NCI-H2107 (cell line): ENCODE measurements at regions not wholly inside any gene's neighbourhood (a gene's known extent, or its start where the extent isn't known, plus 50 kb on each side); places are given as distances from the start of the nearest gene placed in this dataset.

Experiments used
- DNase-seq: peaks from one replicate; lab custom pipeline; 2025; lab: John Stamatoyannopoulos, UW

DNA sequence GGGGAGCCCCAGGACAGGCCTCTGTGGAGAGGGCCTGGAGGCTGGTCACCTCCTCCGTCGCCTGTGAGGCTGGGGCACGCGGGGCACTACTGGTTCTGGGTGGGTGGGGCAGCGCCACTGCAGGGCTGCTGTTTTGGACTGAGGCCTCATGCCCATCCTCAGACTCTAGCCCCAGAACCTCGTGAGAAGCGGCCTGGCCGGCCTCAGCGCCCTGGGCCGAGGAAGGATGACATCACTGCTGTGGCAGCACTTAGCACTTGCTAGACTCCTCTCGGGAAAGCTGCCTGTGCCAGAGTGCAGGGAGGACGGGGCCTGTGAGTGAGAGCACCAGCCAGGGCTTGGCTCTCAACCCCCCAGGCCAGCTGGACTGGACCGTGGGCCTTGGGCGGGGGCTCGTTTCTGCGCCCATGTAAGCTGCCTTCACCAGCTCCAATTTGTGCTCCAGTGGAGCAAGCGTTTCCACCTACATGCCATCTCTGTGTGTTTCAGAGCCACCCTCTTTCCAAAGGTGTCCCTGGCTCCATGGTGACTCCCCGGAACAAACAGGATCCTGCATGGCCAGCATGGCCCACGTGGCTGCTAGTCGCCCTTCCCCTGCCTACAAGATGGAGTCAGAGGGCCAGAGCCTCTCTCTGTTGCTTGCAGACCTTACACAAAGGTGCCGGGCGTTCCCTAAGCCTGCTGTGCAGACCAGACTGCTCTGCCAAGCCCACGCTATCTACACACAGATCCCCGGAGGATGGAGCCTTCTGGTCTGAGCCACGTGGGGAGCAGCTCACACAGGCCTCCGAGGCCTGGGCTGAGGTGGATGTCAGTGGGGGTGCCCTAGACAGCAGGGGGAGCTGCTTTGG lies 102.9 kb downstream of the CTTN start:
- DNase-seq: no peak

DNA sequence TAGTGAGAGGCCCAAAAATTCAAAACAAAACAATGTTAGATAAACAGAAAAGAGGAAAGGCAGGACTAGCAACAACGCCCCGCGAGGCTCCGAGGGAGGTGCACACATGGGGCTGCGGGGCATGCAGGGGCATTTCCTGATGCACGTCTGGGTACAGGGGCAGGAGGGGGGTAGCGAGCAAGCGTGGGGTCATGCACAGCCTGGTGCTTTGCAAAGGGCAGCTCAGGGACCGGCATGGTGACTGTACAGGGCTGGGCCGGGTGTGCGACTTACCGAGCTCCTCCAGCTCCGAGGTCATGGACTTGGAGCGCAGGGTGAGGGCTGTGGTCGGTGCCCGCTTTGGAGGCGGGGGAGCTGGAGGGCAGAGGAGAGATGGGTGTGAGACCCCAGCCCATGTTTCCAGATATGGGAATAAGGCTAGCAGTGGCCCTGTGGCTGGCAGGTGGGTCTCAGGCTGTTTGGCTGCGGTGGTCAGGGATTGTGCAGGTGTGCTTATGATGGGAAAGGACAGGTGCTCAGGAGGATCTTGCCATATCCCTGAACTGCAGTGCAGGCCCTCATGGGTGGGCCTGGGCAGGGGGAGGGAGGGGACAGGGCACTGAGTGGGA lies 103.7 kb downstream of the CTTN start:
- no peak for DNase-seq

DNA sequence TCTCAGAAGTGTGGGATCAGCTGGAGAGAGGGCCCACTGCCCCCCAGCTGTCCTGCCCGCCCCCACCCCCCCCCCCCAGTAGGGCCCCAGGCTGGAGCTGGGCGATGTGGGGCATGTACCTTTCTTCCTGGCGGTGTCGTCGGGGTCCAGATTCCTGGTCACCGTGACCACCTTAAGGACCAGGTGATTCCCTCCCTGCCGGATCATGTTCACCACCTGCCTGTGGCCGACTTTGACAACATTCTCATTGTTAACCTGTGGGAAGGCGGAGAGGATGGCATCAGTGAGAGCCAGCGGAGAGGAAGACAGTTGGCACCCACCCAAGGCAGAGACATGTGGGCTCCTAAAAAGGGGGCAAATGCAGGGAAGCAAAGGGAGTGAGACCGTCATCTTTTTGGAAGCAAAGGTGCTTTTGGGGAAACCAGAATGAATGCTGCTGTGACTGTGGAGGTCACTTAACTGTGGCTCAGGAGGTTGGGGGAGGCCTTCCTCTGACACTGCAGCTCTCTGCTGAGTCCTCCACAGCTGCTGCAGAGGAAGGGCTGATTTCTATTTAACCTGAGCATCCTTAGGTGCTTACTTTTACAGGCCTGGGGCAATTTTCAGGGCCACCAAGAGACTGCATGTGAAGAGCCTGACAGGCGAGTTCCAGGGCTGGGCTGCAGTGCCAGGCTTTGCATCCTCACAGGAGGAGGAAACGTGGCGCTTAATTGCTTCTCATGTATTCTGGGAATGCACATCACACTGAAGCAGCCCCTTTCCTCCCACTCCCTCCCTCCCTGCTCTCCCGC lies 104.5 kb downstream of the CTTN start:
- DNase-seq: peak; percentile 64

DNA sequence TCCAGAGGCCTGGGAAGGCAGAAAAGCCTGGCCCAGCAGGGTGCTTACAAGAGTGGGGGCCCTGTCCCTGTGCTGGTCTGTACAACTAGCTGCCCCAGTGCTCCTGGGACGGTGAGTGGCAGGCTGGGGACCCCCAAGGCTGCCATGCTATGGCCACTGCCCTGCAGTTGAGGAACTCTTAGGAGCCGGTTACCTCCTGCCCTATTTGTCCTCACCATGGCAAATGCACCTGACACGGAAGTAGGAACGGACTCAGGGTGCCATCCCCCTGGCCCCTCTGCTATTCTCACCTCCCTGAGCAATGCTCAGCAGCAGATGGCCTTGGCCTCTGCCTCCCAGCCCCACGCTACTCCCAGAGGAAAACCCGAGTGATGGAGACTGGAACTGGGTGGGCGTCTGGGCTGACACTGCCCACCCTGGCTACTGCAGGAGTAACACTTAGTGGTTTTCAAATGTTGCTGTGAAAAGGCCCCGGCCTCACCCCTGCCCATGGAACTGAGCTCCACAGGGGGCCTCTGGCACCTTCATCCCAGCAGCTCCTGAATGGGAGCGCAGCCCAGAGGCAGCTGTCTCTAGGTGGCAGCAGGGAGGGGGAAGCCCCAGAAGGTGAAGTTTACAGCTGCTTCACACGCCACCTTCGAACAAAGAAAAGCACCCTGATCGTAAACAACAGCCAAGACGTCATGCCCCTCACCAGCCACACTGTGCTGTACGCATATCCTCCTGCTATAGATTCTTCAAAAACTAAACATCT lies 105.3 kb downstream of the CTTN start:
- peak; percentile 85 for DNase-seq

DNA sequence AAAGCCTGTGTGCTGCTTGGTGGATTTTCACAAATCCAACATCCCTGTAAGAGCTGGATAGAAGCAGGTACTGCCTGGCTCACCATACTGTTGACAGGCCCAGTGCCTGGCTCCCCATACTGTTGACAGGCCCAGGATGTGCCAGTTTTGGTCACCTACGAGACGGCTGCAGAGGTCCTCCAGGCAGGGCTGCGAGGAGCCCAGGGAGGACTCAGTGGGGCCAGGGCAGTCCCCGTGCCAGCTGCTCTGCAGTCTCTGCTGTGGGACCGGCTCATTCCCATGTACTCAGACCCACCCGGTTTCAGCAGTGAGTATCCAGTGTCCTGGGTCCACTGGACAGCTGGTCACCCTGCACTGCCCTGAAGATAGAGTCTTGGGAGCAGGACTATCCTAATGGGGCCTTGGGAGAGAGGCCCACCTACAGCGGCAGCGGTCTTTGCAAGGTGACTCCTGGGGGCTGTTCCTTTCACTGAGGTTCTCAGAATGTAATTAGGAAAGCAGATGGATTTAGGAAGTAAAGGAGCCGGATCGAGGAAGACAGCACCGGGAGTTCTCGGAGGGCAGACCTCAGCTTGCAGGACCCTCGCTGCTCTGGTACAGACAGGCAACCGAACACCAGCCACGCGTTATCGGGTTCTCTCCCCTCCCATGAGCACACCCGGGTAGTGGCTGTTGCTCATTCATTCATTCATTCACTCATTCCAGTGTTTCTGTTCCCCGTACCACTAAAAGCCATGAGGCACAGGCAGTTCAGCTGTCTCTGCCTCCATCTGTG lies 106.1 kb downstream of the CTTN start:
- no peak for DNase-seq

DNA sequence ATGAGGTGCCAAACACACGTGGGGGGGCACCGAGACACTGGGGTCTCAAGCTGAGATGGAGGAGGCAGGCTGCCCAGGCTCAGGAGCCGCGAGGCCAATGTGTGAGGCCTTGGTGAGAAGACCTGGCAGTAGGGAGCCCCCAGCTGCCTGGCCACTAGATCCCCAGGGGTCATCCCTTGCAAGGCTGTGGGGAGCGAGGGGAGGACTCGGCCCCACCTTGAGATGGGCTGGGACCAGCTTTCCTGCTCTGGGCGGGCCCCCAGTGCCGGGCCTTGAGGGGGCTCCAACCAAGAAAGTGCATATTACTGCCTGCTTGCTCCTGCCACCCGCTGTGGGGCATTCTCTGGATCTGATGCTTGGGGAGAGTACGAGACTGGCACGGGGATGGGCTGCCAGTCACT lies 107.0 kb downstream of the CTTN start:
- DNase-seq: no peak

DNA sequence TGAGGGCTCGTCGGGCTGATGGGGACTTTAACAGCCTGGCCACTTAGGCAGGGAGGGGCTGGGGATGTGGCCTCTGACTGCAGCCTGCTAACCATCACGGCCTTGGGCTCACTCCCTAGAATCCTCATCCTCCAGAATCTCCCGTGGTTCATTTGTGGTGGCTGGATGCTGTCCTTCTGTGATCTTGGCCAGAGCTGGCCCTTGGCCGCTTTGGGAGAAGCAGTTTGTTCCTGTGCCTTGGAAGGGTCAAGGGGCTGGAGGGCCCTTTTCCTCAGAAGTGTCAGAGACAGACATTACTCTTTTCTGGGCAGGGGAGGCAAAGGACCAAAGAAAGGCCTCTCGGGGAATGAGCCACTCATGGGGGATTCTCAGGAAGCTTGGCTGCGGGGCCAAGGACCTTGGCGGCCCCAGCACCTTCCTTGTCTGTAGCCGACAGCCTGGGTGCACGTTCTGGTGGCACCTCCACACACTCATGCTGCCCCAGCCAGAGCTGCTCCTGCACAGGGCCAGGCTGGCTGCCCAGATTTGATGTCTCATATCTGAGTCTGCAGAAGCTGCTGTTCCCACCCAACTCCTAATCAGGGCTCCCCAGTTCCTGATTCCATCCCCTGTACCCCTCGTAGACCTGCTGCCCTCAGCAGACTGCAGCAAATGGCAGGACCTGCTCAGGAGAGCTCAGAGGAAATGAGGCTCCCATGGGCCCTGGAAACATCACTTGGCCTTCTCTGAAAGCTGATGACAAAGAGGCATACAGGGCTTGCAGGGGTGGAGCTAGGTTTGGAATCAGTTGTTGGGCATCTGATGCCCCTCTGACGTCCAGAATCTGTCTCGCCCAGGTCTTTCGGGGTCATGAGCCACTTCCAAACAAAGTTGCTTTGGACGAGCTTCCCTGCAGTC lies 107.7 kb downstream of the CTTN start:
- DNase-seq: no peak

DNA sequence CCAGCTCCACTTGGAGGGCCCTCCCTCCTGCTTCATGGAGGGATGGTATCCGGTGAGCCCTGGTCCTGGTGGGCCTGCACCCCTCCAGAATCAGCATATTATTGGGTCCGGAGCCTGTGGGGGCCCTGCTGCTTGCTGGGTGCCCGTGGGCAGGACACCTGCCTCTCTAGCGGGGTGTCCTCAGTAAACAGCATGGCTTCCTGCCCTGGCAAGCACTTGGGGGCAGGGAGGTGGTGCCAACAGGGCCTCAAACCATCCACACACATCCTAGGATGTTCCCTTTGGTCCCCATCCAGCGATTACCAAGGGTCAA lies 108.3 kb downstream of the CTTN start:
- DNase-seq: no peak

DNA sequence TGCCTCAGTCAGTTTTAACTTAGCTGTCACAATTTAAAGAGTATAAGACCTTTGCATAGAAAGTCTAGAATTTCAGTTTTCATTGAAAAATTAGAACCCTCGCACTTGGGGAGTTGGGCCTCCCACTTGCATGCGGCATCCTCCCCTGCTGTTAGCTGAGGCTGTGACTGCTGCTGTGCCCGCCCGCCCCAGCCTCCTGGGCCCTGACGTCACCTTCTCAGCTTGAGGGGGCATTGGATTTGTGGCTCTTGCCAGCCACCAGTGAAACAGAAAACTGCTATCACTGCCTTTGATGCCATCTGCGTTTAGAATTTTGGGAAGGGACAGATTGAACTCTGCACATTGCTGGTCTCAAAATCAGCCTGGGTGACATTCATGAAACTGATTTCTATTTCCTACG lies 108.7 kb downstream of the CTTN start:
- DNase-seq: no peak

DNA sequence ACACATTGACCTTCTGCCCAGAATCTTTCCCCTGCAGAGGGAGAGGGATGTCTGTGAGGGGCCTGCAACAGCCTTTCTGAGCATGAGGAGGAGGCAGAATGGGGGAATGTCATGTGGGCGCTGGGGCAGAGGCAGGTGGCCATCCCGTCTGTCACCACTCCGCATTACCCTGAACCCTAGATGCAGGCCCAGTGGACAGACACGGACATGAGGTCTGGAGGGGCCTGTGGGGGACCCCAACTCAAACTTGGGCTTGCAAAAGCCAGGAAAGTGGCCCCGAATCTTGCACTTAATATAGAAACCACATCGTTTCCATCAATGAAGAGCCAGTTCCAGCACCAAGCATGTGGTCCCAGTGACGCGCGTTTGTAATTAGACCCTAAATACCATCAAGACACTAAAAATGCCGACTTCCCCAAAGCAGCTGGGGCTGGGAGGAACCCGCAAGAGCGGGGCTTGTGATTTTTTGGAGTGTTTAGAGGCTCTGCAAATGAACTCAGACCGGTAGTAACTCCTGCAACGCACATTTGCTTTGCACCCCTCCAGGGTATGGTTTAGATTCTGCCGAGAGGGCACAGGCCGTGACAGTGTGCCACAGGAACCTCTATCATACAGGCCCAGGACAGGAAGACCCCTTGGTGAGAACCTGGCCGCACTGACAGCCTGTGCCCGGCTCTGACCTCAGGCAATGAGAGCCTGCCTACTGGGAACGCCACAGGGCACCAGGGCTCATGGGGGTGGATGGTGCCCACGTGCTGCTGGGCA lies 109.3 kb downstream of the CTTN start:
- DNase-seq: no peak

DNA sequence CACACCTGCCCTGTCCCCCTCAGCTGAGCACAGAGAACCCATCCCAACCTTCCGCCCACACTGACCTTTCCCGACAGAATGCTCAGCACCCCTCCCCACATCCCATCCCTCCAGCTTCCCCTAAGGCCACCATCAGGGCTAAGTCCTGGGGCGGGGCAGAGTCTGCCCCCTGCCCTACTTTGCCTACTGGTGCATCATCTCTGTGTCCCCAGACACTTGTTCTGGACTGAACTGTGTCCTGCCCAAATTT lies 109.8 kb downstream of the CTTN start:
- no peak for DNase-seq

DNA sequence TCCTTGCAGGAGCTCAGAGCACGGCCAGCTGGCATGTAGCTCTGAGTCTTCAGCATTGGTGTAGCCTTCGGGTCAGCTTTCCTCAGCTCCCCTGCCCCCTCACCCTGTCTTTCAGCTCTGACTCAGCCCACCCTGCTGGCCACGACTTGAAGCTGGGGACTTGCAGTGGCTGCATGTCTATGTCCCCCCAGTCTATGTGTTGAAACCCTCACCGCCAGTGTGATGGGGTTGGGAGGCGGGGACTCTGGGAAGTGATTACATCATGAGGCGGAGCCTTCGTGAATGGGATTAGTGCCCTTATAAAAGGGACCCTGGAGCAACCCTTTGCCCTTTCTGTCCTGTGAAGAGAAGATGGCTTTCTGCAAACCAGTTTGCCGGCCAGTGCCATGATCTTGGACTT lies 111.1 kb downstream of the CTTN start:
- no peak for DNase-seq

DNA sequence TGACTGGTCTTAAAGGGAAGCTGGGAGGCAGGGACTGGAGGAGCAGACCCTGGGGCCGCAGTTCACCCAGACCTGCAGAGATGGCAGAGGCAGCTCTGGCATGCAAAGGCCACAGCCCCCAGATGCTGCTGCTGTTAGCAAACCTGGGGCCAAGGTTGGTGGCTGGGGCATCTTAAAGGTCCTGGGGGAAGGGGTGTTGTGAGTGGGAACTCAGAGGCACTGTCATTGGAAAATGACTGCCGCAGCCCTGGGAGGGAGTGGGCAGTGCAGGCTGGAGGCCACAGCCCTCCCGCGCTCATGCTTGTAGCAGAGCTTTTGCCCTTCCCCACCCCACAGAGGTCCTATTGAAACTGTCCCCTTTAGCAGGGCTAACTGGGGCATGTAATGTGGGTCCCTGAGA lies 111.8 kb downstream of the CTTN start:
- DNase-seq: no peak

DNA sequence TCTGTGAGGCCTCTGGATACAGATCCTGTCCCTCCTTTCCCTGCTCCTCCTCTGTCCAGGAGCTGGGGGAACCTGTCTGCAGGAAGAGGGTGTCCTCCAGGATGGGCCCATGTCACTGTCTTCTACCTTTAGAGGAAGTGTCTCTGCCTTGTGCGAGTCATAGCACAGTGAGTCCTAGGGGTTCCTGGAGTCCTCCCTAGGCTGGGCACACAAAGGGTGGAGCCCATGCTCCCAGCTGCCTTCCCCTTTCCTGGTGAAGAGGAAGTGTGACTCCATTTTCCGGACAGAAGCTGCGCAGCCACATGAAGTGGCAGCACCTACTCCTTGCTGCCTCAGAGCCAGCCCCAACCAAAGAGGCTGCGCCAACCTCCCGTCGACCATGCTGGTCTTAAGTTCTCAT lies 112.2 kb downstream of the CTTN start:
- no peak for DNase-seq

DNA sequence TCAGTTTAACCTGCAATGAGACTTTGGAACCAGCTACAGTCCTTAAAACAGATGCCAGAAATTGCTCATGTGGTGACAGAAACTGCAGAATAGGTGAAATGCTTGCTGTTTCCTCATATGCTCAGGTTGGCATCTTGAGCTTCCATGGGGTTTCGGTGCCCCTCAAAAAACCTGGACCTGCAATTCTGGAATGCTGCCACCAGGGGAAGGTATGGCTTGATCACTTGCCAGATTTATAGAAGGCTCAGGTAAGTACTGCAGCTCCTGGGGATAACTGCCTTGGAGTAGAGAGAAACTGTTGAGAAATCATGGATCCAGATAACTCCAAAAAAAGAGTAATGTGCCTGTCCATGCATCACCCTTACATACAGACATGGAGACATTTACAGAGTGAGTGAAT lies 113.0 kb downstream of the CTTN start:
- DNase-seq: no peak

DNA sequence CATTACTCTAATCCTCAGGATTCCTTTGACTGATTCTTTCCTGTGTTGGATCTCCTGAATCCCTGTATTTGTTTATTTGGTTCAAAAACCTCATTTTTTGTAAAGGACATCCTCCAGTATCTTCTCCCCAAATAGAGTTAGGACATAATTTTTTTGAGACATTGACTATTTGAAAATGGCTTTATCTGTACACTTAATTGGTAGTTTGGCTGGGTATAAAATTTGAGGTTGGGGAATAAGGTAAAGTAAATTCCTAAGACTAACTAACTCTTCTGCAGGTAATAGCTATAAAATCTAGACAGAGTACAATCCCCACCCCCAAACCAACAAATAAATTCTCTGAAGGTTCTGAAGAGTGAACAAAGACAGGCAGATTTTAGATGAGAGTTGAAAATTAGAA lies 114.4 kb downstream of the CTTN start:
- no peak for DNase-seq

DNA sequence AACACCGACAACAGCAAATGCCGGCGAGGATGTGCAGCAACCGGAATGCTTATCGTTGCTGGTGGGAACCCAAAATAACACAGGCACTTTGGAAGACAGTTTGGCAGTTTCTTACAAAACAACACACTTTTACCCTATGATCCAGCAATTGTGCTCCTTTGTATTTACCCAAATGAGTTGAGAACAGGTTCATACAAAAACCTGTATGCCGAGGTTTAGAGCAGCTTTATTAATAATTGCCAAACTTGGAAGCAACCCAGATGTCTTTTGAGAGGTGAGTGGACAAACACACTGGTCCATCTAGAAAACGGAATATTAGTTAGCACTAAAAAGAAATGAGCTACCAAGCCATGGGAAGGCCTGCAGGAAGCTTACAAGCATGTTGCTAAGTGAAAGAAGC lies 118.9 kb downstream of the CTTN start:
- no peak for DNase-seq

DNA sequence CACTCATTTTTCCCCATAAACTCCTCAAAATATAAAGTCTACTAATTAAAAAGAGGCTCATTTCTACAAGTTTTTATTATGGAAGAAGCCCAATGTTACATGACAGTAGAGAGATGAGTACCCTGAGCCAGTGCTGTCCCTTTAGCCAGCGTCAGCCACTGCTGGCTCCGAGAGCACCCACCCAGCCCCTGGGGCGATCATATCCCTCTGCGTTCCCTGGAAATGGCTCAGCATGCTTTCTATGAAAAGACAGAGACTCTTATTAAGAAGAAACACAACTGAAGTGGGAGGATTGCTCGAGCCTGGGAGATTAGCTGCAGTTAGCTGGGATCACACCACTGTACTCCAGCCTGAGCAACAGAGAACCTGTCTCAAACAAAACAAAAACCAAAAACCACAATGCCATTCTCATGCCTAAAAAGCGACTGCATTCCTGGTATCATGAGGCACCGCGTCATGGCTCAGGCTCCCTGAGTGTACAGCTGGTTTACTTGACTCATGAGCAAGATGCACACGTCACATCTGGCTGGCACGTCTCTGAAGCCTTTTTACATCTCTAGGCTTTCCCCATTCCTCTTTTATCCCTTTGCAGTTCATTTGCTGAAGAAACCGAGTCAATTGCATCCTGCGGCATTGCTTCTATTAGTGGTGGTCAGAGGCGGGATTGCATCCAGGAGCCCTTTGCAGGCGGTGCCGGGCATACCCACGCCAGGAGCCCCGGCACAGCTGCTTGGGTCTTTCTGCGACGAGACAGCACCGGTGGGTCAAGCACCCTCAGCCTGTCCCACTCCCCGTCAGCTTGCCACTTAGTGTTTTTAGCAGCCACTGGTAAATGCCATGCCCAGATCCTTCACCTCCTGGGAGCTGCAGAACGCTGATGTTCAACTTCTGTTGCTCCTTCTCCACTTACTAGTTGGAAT lies 119.9 kb downstream of the CTTN start:
- peak; percentile 49 for DNase-seq

DNA sequence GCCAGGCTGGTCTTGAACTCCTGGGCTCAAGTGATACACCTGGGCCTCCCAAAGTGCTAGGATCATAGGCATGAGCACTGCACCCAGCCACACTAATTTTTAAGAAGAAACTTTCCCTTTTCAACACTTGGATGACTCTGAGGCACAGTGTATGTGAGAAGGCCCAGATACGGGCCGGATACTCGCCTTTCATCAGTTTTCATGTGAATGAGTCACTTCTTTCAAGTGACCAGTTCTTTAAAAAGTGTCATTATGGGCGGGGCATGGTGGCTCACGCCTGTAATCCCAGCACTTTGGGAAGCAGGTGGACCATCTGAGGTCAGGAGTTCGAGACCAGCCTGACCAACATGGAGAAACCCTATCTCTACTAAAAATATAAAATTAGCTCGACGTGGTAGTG lies 120.8 kb downstream of the CTTN start:
- no peak for DNase-seq
